PC-3 (cell line): ENCODE measurements at regions not wholly inside any gene's neighbourhood (a gene's known extent, or its start where the extent isn't known, plus 50 kb on each side); places are given as distances from the start of the nearest gene placed in this dataset.

Experiments used
- EZH2 ChIP-seq: fragments of 300-600 bp; sonication (generic); IDR thresholded peaks from one replicate; pipeline ENCODE4 v1.6.1; 2017; ENCODE audit warnings: antibody characterized with exemption, mild to moderate bottlenecking, low read length; ENCODE audit not compliant: unreplicated experiment
- EZH2phosphoT487 ChIP-seq: fragments of 300-600 bp; sonication (generic); IDR thresholded peaks from 2 replicates; pipeline ENCODE4 v1.6.1; 2018; ENCODE audit warnings: mild to moderate bottlenecking, antibody characterized with exemption, low read length, borderline replicate concordance
- TF ChIP-seq, protein P1 (sequence below): fragments of 300-600 bp; sonication (generic); conservative IDR thresholded peaks from 2 replicates; pipeline ENCODE4 v1.5.1; 2017; ENCODE audit warnings: antibody characterized with exemption, low read depth, mild to moderate bottlenecking, low read length

DNA sequence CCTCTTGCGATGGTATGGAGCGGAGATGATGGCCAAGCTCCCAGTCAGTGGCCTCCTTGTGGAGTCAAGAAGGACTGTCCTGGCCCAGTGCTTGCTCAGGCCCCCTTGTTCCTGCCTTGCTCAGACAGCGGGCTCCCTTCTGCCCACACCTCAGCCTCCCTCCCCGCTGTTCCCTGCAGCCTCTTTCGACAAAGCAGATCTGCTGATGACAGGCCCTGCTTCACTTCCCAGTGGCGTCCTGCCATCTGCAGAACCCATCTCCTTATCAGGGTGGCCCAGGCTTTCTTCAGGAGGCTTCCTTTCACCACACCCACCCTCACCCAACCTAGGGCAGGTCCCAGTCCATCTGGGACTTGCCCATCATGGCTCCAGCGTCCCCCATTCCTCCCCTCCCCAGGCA lies 80.0 kb downstream of the CLDN34 start:
- no peak for TF ChIP-seq EZH2
- TF ChIP-seq, protein P1, sequence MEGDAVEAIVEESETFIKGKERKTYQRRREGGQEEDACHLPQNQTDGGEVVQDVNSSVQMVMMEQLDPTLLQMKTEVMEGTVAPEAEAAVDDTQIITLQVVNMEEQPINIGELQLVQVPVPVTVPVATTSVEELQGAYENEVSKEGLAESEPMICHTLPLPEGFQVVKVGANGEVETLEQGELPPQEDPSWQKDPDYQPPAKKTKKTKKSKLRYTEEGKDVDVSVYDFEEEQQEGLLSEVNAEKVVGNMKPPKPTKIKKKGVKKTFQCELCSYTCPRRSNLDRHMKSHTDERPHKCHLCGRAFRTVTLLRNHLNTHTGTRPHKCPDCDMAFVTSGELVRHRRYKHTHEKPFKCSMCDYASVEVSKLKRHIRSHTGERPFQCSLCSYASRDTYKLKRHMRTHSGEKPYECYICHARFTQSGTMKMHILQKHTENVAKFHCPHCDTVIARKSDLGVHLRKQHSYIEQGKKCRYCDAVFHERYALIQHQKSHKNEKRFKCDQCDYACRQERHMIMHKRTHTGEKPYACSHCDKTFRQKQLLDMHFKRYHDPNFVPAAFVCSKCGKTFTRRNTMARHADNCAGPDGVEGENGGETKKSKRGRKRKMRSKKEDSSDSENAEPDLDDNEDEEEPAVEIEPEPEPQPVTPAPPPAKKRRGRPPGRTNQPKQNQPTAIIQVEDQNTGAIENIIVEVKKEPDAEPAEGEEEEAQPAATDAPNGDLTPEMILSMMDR = no peak
- TF ChIP-seq EZH2phosphoT487 = no peak
